8988T (cell line): ENCODE measurements at regions not wholly inside any gene's neighbourhood (a gene's known extent, or its start where the extent isn't known, plus 50 kb on each side); places are given as distances from the start of the nearest gene placed in this dataset.
"Not testable (repeated sequence)": the region's sequence is repeated elsewhere in the genome, so short reads cannot be mapped to it uniquely, and the experiment has no call there.

Experiments
- DNase-seq: peaks from one replicate; pipeline ENCODE4 v3.0.0; 2011

DNA sequence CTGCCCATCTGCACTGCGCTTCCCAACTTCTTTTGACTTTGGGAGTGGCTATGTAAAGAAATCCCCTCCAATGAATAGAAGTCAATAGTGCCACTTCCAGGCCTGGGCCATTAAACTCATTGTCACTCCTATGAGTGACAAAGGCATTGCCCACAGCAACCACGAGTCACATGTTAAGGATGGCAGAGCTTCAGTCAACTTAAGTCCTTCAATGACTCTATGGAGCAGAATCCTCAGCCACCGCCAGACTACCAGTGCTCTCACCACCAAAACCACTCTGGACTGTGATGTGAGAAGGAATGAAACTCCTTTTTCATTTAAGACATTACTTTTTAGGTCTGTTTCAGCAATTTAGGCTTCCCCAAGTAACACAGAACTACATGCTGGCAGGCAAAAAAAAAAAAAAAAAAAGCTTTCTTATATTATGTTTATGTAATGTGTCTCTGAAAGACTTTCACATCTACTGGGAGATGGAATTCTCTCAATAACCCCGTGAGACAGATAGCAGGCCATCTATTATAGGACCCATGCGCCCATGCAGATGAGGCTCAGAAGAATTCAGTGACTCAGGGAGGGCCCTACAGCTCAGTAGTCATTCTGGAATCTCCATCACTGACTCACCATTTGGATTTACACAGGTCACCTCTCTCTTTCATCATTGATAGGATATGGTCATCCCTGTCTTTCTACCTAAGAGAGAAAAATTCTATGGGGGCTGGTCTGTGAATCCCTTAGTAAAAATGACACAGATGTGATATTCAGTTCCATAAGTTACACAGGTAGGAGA, 180.5 kb downstream of the CEMIP2 start:
- DNase-seq: no peak

DNA sequence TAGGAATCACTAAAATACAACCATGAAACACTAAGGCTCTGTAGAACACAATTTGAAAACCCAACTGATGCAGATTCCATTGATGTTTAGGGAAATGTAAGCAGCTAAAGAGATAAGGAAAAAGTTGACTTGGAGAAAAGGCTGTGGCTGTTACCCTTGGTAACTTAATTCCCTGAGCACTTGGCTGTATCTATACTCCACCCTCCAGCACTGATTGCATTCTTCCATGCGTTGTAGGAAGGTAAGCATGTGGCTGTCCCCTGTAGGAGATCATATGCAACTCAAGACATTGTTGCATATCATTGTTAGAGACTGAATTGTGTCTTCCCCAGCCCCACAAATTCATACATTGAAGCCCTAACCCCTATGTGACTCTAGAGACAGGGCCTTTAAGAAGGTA, 184.5 kb downstream of the CEMIP2 start:
- no peak for DNase-seq

DNA sequence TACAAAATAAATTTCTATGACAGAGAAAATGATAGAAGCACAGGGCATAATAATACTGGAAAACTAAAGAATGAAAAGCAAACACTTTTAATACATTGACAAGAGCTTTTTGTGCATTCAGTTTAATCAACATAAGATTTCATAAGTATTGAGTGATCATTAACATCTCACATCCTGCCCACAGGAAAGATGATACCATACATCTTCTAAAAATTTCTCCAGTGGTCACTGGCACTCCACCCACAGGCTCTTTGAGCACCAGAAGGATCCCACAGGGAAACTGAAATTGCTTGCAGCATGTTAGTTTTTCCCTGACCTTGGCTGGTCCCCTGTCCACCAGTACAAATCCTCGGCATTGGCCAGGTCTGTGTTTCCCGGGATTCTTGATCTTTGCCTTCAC, 186.0 kb downstream of the CEMIP2 start:
- DNase-seq: no peak

DNA sequence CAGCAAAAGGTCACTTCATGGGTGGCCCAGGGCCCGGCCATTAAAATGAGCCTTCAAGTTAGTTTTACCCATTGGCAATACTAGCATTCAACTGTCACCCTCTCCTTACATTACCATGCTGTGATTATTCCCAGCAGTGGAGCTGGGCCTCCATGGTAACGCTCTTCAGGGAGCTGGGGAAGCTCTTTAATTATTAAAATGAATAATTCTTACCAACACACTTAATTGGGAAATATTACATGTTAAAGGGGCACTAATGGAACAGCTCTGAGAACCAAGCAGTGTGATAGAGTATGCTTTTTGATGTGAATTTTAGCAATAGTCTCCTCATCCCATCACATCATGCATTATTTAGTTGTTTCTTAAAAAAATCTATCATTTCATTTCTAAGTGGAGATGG, 187.2 kb downstream of the CEMIP2 start:
- no peak for DNase-seq

DNA sequence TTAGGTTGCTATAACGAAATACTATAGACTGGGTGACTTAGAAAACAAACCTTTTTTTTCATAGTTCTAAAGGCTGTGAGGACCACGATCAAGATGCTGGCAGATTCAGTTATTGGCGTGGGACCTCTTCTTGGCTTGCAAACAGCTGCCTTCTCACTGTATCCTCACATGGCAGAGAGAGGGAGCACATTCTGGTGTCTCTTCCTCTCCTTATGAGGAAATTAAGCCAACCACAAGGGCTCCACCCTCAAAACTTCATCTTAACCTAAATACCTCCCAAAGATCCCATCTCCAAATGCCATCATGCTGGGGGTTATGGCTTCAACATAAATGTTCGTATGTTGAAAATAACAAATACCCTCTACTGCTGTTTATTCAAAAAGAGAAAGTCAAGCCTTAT, 197.1 kb downstream of the CEMIP2 start:
- no peak for DNase-seq

DNA sequence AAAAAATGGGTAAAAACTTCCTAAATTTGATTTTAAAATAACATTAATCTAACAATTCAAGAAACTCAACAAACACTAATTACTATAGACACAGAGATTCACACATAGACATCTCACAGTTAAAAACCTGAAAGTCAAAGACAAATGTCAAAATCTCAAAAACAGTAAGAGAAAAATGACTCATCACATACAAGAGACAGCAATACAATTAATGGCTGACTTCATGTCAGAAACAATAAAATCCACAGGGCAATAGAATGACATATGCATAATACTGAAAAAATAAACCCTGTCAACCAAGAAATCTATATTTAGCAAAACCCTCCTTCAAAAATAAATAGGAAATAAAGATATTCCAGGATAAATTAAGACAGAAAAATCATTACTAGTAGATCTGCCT, 200.4 kb downstream of the CEMIP2 start:
- no peak for DNase-seq

DNA sequence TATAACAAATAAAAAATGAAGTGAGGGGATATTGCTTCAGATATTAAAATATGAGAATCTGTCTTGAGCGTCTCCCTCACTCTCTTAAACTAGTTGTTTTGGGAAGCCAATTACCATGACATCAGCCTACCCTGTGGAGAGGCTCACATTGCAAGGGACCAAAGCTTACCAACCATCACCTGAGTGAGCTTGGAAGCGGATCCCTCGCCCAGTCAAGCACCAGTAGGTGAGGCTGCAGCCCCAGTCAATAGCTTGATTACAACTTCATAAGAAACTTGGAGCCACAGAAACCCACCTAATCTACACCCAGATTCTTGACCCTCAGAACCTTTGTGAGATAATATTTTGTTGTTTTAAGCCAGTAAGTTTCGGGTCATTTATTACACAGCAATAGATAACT, 206.2 kb downstream of the CEMIP2 start:
- DNase-seq: no peak

DNA sequence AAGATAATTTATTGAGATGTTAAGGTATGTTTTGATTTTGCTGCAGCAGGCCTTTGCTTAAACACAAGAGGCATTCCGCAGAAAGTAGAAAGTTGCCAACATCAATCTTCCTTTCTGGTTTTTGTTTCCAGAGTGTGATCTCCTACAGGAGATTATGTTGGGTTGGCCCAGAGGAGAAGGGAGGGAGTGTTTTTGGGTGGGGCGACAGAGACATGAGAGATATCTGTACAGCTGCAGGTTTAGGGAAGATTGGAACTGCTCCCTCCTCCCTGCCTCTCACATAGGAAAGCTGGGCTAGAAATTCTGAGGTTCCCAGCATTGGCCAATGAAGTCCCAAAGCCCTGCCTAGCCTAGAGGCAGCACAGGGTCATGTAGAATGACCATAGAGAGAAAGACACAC, 211.0 kb downstream of the CEMIP2 start:
- no peak for DNase-seq

DNA sequence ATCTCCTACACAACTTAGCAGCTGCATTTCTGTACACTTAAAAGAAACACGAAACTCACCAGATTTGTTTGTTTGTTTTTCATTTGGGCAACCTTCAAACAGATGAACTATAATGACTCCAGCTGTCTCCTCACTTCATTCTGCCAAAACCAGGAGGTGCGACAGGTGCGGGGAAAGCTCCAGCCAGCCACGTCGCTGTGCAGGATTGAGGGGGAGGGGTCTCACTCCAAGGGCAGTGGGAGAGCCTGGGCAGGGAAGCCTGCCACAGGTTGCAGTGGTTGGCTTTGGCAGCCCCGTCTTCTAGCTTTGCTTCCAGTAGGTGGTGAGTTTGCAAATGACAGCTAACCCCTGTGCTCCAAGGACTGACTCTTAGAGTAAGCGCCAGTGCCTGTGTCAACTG, 215.8 kb downstream of the CEMIP2 start:
- no peak for DNase-seq

DNA sequence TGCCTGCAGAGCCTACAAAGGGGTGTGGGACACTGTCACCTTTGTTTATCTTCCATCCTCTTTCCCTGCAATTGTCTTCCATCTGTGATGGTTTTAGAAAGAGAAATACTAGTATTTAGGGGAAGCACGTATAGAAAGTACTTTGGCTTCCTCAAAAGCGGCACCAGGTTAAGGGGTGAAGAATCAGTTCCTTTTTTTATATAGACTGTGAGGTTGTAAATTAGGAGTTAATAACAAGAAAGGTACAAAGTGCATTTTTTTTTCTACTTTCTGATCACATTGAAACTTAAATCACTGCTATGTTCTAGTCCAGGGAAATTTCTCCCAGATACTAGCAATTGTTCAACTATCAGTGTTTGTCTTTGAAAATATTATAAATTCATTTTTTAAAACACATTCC, 219.3 kb downstream of the CEMIP2 start:
- DNase-seq: no peak

DNA sequence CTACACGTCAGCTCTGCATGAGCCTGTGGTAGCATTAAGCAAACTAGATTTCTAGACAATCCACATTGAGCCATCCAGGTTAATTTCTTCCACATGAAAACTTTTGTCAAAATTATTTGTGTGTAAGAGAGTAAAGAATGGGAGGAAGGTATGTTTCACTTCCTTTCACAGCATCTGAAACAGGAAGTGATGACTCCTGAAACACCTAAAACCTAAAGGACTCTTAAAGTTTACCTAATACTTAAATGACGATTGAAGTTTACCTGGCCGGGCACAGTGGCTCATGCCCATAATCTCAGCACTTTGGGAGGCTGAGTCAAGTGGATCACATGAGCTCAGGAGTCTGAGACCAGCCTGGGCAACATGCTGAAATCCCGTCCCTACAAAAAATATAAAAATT, 223.8 kb downstream of the CEMIP2 start:
- DNase-seq: no peak

DNA sequence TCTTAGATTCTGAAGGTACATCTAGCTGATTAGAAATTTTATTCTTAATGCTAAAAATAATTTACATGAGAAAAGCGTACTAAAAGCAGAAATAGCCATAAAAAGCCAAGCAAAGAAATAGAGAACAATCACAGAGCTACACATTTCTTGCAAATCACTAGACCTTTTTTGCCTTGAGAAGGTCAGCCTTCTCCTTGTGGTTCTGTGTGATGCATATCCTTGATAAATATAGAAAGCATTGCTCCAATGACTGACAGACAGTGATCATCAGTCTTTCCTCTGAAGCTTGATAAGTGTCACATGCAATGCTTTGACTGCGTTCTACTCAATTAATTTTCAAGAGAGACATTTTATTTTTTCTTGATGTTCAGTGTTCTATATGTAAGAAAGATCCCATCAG, 226.9 kb downstream of the CEMIP2 start:
- no peak for DNase-seq

DNA sequence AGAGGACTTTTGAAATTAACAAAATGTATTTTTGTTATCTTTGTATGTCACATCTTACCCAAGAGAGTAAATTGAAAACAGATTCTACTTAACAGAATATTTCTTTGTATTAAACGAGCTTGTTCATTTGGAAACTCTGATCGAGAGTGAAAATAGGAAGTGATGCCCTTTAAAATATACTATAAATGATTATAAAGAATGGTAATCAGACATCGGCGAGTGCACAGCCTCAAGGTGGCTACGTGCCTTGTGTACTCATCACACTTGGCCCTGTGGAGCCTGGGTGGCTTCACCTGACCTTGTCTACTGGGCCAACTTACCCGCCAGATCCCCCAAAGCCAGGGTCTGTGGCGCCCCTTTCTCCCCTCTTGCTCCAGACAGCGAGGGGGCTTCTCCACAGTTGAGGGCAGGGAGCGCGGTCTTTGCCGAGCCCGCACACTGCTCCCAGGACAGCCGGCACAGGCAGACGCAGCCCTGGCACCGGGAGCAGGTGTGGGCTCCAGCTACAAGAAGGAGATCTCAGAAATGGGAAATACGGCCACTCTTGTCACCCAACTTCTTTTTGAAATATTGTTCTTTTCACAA, 243.2 kb downstream of the CEMIP2 start:
- no peak for DNase-seq

DNA sequence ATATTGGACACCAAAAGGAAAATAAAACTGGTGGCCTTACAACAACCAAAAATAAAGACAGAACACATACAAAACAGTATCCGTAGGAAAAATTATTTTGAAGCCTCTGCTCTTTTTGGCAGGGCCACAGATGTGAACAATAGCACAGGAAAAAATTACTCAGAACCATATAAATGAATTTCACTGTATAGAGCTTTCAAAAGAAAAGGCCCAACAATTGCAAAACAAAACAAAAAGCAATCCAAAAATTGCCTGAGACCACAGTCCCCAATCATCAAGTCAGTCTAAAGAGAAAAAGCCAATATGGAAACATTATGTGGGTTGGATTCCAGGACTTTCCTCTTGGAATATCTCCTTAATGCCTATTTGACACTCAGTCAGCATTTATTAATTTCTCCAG, 243.8 kb downstream of the CEMIP2 start:
- no peak for DNase-seq

DNA sequence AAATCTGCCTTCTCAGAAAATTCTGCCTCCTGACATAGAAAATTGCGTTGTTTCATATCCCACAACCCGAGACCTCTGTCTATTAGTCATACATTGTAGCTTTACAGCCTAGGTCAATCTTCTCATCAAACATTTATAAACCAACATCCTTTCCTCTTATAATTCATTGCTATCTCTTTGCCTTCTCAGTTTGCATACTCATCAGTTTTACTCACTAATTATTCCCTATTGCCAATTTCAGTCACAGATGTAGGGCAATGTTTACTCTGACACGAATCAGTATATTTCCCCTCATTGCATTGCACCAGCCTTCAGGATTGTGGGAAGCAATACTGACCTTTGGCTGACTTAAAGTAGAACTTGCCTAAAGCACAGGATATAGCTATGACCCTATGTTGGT, 247.2 kb downstream of the CEMIP2 start:
- DNase-seq: no peak

DNA sequence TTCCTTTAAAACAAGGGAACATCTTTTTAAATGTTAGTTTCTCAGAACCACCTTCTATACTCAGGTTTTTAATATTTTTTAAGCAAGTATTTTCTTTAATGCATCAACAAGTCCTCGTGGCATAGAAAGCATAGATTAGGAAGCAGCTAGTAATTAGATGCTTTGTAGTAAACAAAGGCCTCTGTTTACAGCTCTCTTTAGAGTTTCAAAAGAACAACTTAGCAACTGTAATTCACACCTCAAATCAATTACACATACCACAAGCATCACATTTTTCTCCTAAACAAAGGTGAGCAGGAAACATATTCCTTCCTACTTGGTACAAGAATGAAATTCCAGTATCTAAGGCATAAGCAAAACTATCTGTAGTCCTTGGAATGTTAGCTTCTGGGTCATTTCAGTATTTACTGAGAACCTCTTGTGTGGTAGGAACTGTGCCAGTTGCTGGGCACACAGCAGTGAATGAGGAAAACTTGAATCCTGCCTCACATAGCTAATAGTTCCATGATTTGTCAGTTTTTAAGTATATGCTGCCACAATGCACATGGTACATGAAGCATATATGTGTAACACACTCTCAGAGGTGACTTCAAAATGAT, 249.1 kb downstream of the CEMIP2 start:
- no peak for DNase-seq

DNA sequence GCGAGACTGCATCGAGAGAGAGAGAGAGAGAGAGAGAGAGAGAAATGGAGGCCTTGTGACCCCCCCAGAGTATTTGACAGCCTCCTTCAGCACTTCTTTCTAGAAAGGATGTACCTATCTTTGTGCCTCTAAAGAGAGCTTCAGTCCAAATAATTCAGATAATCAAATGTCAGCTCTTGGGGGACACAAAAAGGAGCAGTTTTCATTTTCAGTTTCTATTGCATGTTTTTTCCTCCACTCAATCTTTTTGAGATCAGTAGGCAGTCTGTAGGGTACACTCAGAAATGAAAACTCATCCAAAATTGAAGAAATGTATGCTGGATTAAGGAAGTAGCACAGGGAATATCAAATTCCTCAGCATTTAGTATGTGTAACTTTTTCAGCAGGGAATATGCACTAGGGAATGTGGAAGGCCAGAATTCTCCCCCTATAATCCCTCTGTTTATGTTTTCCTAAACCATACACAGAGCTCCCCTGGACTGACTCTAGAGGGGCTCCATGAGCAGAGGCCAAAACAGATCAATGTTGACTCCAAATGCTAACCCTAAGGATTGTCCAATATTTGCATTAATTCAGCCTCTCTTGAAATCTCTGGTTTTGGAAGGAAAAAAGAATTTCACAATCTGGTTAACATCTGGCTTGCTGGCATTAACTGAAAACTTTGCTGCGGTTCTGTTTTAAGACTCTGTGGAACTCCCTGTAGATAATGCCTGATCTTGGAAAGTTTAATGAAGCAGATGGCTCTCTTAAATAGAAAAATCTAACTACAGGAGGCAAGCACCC, 250.1 kb downstream of the CEMIP2 start:
- no peak for DNase-seq

DNA sequence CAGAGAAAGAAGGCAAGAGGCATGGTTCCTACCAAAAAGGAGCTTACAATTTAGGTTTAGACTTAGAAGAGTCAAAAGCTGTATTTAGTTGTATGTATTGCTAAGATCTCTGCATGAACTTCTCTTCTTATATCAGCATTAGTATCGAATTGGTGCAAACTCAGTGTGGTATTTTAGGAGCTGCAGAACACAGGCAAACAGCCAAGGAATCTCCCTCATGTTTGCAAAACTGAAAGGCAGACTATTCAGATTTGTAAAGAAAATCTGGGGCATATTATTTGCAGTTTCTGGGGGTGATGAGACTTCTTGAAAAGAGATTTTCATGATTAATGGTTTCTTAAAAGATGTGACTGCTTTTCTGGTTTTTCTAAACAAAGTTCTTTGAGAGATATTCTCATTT, 252.7 kb downstream of the CEMIP2 start:
- no peak for DNase-seq

DNA sequence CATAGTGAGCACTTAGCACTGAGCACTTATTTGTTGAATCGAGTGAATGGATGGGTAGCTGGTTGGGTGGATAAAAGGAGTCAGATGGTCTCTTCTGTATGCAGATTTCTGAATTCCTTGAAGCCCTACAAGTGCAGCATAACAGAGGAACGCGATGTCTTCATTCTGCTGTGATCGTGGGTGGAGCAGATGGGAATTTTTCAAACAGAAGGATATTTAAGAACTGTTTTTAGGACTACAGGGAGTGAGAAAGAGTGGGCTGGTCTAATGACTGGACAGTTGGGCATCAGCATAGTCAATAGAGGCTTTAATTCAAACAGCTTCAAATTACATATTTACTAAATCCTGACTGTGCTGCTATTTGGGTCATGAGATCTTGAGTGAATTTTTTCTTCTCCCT, 253.2 kb downstream of the CEMIP2 start:
- no peak for DNase-seq

DNA sequence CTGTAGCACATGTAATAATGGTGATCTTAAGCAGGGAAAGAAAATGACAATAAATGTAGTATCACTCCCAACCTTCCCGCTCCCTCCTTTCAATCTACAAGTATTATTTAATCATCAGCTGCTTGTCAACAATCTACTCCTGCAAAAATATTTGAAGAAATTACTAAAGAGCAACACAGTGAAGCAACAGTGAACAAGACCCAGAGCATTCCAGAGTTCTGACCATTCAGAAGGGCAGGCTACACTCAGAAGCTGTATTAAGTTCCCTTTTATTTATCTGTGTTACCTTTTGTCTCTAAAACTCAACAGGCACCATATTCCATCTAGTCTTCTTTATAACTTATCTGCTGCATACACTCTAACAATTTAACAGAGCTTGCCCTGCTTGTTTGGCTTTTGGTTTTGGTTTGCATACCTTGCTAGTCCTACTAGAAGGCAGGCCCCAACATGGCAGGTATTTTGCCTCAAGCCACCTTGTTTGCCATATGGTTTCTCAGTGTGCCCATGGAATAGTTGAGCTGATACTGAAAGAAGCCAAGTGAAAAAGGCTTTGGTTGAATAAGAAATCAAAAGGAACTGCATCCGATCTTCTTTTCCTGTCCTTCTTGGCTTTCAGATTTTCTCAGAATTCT, 253.9 kb downstream of the CEMIP2 start:
- DNase-seq: no peak

DNA sequence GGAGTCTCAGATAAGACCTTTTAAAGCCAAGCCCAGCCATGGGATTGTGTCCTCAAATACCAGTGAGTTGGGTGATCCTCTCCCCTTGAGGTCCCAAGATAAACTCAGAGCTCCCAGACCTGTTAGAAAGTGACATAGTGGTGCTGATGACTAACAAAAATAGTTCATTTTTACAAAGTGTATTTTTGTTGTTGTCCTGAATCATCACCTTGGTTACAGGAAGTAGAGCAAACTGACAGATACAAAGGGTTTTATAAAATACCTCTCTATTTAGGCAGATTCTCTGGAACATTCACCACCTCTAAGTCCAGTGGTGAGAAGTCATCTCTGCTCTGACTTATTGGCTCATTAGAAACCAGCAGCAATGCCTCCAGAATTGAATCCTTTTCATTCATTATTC, 259.3 kb downstream of the CEMIP2 start:
- DNase-seq: no peak

DNA sequence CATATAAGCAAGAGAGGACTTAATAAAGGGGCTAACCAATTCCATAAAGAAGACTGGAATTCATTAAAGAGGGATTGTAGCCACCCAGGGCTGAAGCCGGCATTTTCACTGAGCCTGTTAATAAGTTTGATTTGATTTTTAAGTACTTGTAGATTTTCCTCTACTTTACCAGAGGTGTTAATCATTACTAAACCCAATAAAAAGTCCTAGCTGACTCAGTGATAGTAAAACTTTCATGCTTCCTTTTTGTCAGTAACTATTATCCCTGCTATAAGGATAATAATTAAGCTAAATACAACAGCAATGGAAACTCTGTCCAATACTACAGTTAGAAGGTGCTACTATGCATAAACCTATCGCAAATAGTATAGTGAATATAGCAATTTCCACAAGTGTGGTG, 260.2 kb downstream of the CEMIP2 start:
- DNase-seq: not testable (repeated sequence)

DNA sequence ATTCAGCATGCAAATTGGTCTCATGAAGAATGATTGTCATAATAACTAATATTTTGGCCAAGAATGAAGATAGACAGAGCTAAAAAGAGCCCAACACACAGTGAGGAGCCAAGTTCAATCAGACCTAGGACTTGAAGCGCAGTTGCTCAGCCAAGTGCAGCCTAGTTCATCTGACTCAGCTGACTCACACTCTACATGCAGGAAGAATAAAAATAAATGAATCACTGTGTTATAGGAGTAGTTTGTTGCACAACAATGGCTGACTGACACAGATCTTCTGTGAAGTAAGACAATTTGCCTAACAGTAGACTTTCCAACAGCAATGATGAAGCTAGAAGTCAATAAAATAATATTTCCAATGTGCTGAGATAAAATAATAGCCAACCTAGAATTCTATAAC, 261.5 kb downstream of the CEMIP2 start:
- DNase-seq: no peak
